ENCODE measurements at regions not wholly inside any gene's neighbourhood (a gene's known extent, or its start where the extent isn't known, plus 50 kb on each side); places are given as distances from the start of the nearest gene placed in this dataset.

DNA sequence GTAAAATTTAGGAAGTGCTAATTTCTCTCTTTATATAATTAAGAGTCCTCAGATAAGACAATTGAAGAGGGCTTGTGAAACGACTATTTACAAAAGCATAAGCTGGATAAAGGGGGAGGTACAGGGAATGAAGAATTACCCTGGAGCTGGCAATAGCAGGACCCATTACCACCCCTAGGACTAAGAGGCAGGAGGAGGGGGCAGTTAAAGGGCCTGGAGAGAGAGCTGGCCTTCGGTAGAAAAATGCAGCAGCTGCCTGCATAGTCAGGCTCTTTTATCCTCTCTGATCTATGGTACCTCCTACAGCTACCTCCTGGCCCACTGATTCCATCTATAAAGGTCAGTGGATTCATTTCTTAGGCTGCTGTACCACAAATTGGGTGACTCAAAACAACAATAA, 57.7 kb upstream of the TRPC3 start:
- no peak for ATAC-seq
- POLR2A ChIA-PET (ENCODE audit: unreplicated experiment) = no interaction called here
- CTCF ChIA-PET = no interaction called here

DNA sequence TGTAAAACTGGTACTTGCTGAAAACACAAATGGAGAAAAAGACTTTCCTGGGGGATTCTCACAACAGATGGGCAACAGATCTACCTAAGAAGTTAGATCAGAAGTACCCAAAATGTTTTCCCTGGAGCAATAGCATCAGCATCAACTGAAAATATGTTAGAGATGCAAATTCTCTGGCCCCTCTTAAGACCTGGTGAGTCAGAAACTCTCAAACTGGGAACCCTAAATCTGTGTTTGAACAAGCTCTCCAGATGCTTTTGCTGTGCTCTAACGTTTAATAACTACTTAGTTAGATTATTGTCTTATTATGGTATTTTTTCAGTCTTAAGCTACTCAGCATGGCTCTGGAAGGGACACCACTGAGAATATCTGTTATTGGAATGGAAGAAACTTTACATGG, 55.2 kb upstream of the TRPC3 start:
- no peaks in the 10 kb centered on the region for H3F3A ChIP-seq (ENCODE audit: low read length, unreplicated experiment)
- no TSS peak for BruUV-seq (replicated peaks)
- H3K4me3 ChIP-seq (ENCODE audit: low read length) = no peak overlapping the region
- H3K9me3 ChIP-seq (ENCODE audit: low read length) = no peaks in the 10 kb centered on the region
- POLR2A ChIA-PET (ENCODE audit: unreplicated experiment) = no interaction called here
- H3K79me2 ChIP-seq (ENCODE audit: low read length) = no peaks in the 10 kb centered on the region
- CTCF ChIA-PET = no interaction called here
- DNase-seq (no peak), ATAC-seq (no peak)
- no peaks in the 10 kb centered on the region for H4K20me1 ChIP-seq (ENCODE audit: low read length)
- peaks cover 13% of the 10 kb centered on the region for H3K27me3 ChIP-seq (ENCODE audit: low read length)
- no peaks in the 10 kb centered on the region for H3K9me2 ChIP-seq (replicated peaks; ENCODE audit: low read length)
- H3K4me2 ChIP-seq (ENCODE audit: low read length) = no peak overlapping the region
- H2AFZ ChIP-seq (ENCODE audit: low read length) = no peak overlapping the region
- intact Hi-C loops (cut with micrococcal nuclease) = no loop called here
- no peak for TF ChIP-seq EZH2phosphoT487 (IDR thresholded peaks at IDR 0.05; ENCODE audit: borderline replicate concordance, low read length)
- H3K9ac ChIP-seq (ENCODE audit: low read length) = no peak overlapping the region
- H3K36me3 ChIP-seq (ENCODE audit: low read depth, low read length) = no peaks in the 10 kb centered on the region
- peaks cover 9% of the 10 kb centered on the region; the same call in 1 of the 2 replicates for H3K4me1 ChIP-seq (ENCODE audit: insufficient read depth, low read length)
- H3K27ac ChIP-seq (ENCODE audit: low read length) = no peak overlapping the region

More for the DNA sequence above, 57.7 kb upstream of the TRPC3 start:
- Histone ChIP-seq H3K4me3 (ENCODE audit: low read length) (no peak overlapping the region), H3K9me3 (ENCODE audit: low read length) (no peaks in the 10 kb centered on the region), H3K27me3 (ENCODE audit: low read length) (peaks cover 13% of the 10 kb centered on the region), H3K36me3 (ENCODE audit: low read depth, low read length) (no peaks in the 10 kb centered on the region), H2AFZ (ENCODE audit: low read length) (no peak overlapping the region), H3K4me2 (ENCODE audit: low read length) (no peak overlapping the region), H4K20me1 (ENCODE audit: low read length) (no peaks in the 10 kb centered on the region), H3F3A (ENCODE audit: low read length, unreplicated experiment) (no peaks in the 10 kb centered on the region), H3K9ac (ENCODE audit: low read length) (no peak overlapping the region), H3K4me1 (ENCODE audit: insufficient read depth, low read length) (peaks cover 9% of the 10 kb centered on the region; the same call in 1 of the 2 replicates), H3K27ac (ENCODE audit: low read length) (no peak overlapping the region), H3K79me2 (ENCODE audit: low read length) (no peaks in the 10 kb centered on the region), H3K9me2 (replicated peaks; ENCODE audit: low read length) (no peaks in the 10 kb centered on the region)
- no peak for DNase-seq
- TF ChIP-seq EZH2 (IDR thresholded peaks at IDR 0.05; ENCODE audit: low read length, unreplicated experiment) (no peak), EZH2phosphoT487 (IDR thresholded peaks at IDR 0.05; ENCODE audit: borderline replicate concordance, low read length) (no peak)
- TF ChIP-seq, protein P1, sequence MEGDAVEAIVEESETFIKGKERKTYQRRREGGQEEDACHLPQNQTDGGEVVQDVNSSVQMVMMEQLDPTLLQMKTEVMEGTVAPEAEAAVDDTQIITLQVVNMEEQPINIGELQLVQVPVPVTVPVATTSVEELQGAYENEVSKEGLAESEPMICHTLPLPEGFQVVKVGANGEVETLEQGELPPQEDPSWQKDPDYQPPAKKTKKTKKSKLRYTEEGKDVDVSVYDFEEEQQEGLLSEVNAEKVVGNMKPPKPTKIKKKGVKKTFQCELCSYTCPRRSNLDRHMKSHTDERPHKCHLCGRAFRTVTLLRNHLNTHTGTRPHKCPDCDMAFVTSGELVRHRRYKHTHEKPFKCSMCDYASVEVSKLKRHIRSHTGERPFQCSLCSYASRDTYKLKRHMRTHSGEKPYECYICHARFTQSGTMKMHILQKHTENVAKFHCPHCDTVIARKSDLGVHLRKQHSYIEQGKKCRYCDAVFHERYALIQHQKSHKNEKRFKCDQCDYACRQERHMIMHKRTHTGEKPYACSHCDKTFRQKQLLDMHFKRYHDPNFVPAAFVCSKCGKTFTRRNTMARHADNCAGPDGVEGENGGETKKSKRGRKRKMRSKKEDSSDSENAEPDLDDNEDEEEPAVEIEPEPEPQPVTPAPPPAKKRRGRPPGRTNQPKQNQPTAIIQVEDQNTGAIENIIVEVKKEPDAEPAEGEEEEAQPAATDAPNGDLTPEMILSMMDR (conservative IDR thresholded peaks at IDR 0.05; ENCODE audit: low read depth, low read length) = no peak
- intact Hi-C loops (cut with micrococcal nuclease) = no loop called here
- BruUV-seq (replicated peaks) = no TSS peak

DNA sequence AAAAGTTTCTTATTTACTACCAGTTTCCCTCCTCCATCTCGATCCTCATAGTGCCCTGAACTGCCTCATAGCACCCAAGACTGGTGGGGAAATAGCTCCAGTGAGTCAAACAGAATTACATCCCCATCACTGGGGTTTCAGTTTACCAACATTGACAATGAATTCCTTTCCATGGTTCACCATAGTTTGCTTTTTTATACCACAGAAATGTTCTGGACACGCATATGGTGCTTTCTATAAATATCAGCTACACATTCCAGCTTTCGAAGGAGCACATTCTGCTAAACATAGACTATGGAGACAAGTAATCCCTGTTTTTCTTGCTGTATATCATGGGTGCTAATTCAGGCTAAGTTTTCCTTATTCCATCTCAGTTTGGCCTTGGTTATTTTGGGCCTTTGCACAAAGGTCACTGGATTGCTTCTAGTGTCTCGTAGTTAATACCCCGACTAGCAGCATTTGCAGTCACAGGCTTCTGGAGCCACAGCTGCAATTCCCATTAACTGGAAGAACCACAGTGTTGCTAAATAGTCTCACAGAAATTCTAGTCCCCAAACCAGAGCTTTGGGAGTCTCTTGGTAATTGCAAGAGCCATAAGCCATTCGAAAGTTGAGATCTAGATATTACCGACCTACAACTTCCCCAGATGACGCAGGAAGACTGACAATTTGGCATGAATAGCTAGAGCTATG, 53.4 kb upstream of the TRPC3 start:
- no peaks in the 10 kb centered on the region for H3K9me2 ChIP-seq (replicated peaks; ENCODE audit: low read length)

More for the DNA sequence above, 53.4 kb upstream of the TRPC3 start:
- H3K36me3 ChIP-seq (ENCODE audit: low read depth, low read length) = no peaks in the 10 kb centered on the region
- no peak for ATAC-seq
- H3K9me3 ChIP-seq (ENCODE audit: low read length) = no peaks in the 10 kb centered on the region
- H3K27ac ChIP-seq (ENCODE audit: low read length) = no peak overlapping the region
- H3K4me1 ChIP-seq (ENCODE audit: insufficient read depth, low read length) = 0 out of 2 replicates have a peak, but pooled peaks cover under 1% of the 10 kb centered on the region
- peaks cover 20% of the 10 kb centered on the region for H3K27me3 ChIP-seq (ENCODE audit: low read length)
- no peaks in the 10 kb centered on the region for H4K20me1 ChIP-seq (ENCODE audit: low read length)
- no peak overlapping the region for H3K9ac ChIP-seq (ENCODE audit: low read length)
- intact Hi-C loops (cut with micrococcal nuclease) = no loop called here
- ChIA-PET POLR2A (ENCODE audit: unreplicated experiment) (no interaction called here), CTCF (no interaction called here)
- DNase-seq = no peak
- no peak overlapping the region for H2AFZ ChIP-seq (ENCODE audit: low read length)
- H3K4me3 ChIP-seq (ENCODE audit: low read length) = no peak overlapping the region
- BruUV-seq (replicated peaks) = no TSS peak
- H3K4me2 ChIP-seq (ENCODE audit: low read length) = no peak overlapping the region
- no peak for TF ChIP-seq EZH2phosphoT487 (IDR thresholded peaks at IDR 0.05; ENCODE audit: borderline replicate concordance, low read length)
- TF ChIP-seq, protein P1 (conservative IDR thresholded peaks at IDR 0.05; ENCODE audit: low read depth, low read length) = no peak
- TF ChIP-seq EZH2 (IDR thresholded peaks at IDR 0.05; ENCODE audit: low read length, unreplicated experiment) = no peak
- no peaks in the 10 kb centered on the region for H3K79me2 ChIP-seq (ENCODE audit: low read length)
- no peaks in the 10 kb centered on the region for H3F3A ChIP-seq (ENCODE audit: low read length, unreplicated experiment)

Measured in PC-3 (cell line).